ENCODE measurements at regions not wholly inside any gene's neighbourhood (a gene's known extent, or its start where the extent isn't known, plus 50 kb on each side); places are given as distances from the start of the nearest gene placed in this dataset.

- no peak for DNase-seq (ENCODE audit: low read depth in 2 of 2)
Measured at GRCh38 chr6:45741437-45742171, 274.1 kb downstream of the CLIC5 start.

- DNase-seq (ENCODE audit: low read depth in 2 of 2), result no peak
Measured at GRCh38 chr6:45739058-45739457, 276.6 kb downstream of the CLIC5 start.

GRCh38 chr6:45738057-45738455 is 277.6 kb downstream of the CLIC5 start:
- DNase-seq (ENCODE audit: low read depth in 2 of 2), result no peak

GRCh38 chr6:45737331-45738056 is 278.2 kb downstream of the CLIC5 start:
- DNase-seq (ENCODE audit: low read depth in 2 of 2), result no peak

- DNase-seq (ENCODE audit: low read depth in 2 of 2), result no peak
Measured at GRCh38 chr6:45736134-45736533, 279.5 kb downstream of the CLIC5 start.

- DNase-seq (ENCODE audit: low read depth in 2 of 2), result no peak
Measured at GRCh38 chr6:45732731-45733130, 282.9 kb downstream of the CLIC5 start.

GRCh38 chr6:45730232-45730631 is 285.4 kb downstream of the CLIC5 start:
- no peak for DNase-seq (ENCODE audit: low read depth in 2 of 2)

GRCh38 chr6:45728674-45729073 is 287.0 kb downstream of the CLIC5 start:
- DNase-seq (ENCODE audit: low read depth in 2 of 2), result no peak

- no peak for DNase-seq (ENCODE audit: low read depth in 2 of 2)
Measured at GRCh38 chr6:45727819-45728449, 287.7 kb downstream of the CLIC5 start.

- DNase-seq (ENCODE audit: low read depth in 2 of 2), result no peak
Measured at GRCh38 chr6:45727228-45727627, 288.4 kb downstream of the CLIC5 start.

- DNase-seq (ENCODE audit: low read depth in 2 of 2), result no peak
Measured at GRCh38 chr6:45726444-45726843, 289.2 kb downstream of the CLIC5 start.

GRCh38 chr6:45724511-45724910 is 291.1 kb downstream of the CLIC5 start:
- DNase-seq (ENCODE audit: low read depth in 2 of 2), result no peak

GRCh38 chr6:45724027-45724426 is 291.6 kb downstream of the CLIC5 start:
- DNase-seq (ENCODE audit: low read depth in 2 of 2), result no peak

- no peak for DNase-seq (ENCODE audit: low read depth in 2 of 2)
Measured at GRCh38 chr6:45722876-45723275, 292.8 kb downstream of the CLIC5 start.

GRCh38 chr6:45721665-45722064 is 294.0 kb downstream of the CLIC5 start:
- DNase-seq (ENCODE audit: low read depth in 2 of 2), result no peak

- no peak for DNase-seq (ENCODE audit: low read depth in 2 of 2)
Measured at GRCh38 chr6:45718871-45719270, 296.8 kb downstream of the CLIC5 start.

GRCh38 chr6:45718131-45718530 is 297.5 kb downstream of the CLIC5 start:
- DNase-seq (ENCODE audit: low read depth in 2 of 2), result no peak

- DNase-seq (ENCODE audit: low read depth in 2 of 2), result no peak
Measured at GRCh38 chr6:45717715-45718114, 297.9 kb downstream of the CLIC5 start.

- DNase-seq (ENCODE audit: low read depth in 2 of 2), result no peak
Measured at GRCh38 chr6:45717027-45717426, 298.6 kb downstream of the CLIC5 start.

- no peak for DNase-seq (ENCODE audit: low read depth in 2 of 2)
Measured at GRCh38 chr6:45715508-45715803, 300.2 kb downstream of the CLIC5 start.

GRCh38 chr6:45714741-45715507 is 300.7 kb downstream of the CLIC5 start:
- DNase-seq (ENCODE audit: low read depth in 2 of 2), result no peak

GRCh38 chr6:45714006-45714730 is 301.5 kb downstream of the CLIC5 start:
- no peak for DNase-seq (ENCODE audit: low read depth in 2 of 2)
